K562 (cell line): ENCODE measurements at regions not wholly inside any gene's neighbourhood (a gene's known extent, or its start where the extent isn't known, plus 50 kb on each side); places are given as distances from the start of the nearest gene placed in this dataset.

Experiments
- ATAC-seq: fragments of 200-7000 bp; cut with Tn5 transposase; 3 replicates; pipeline ENCODE4 v1.9.1; 2020; ENCODE audit warnings: moderate library complexity
- BruUV-seq: library from RNA; stranded (reverse); fragments of 400-500 nt; replicated peaks from 2 replicates; lab custom pipeline; 2021; lab: Mats Ljungman, UMichigan
- CTCF ChIA-PET: fragments of 300-600 bp; formaldehyde crosslinking; extraction: SDS; loops from one replicate; lab custom pipeline; 2021; ENCODE audit warnings: low intra/inter-chr PET ratio; lab: Yijun Ruan, JAX
- POLR2A ChIA-PET: fragments of 300-600, 350-650 bp; sonication (Branson Sonifier 250); formaldehyde crosslinking; extraction: SDS; loops from one replicate; lab custom pipeline; 2021; ENCODE audit warnings: antibody characterized with exemption, inconsistent platforms; lab: Yijun Ruan, JAX
- DNase-seq, 4 experiments: peaks; one replicate each; pipeline versions ENCODE4 v3.0.0 to v3.0.0-alpha.2; 2011 to 2018; ENCODE audit warnings: low spot score in 3 of 4, mixed read lengths in 3 of 4; ENCODE audit errors: extremely low read depth in 1 of 4
- FAIRE-seq: peaks from 2 replicates; lab custom pipeline; 2011; peaks lifted over from hg19 to GRCh38; lab: Jason Lieb, UNC
- H2AFZ ChIP-seq: 2 replicates; pipeline ENCODE4 v1.6.0; 2011; ENCODE audit warnings: low read depth, low read length, control low read depth, inconsistent platforms
- H3K27ac ChIP-seq: fragments of 200-600 bp; 3 replicates; pipeline ENCODE4 v1.8.0; 2011; ENCODE audit warnings: low read depth, mild to moderate bottlenecking, control low read depth, inconsistent platforms, low read length, moderate library complexity, mixed read lengths; ENCODE audit errors: extremely low read depth
- H3K27me3 ChIP-seq, 2 experiments: fragments of 300-600 bp in 1 of 2; 2 replicates in 1 of 2; 3 replicates in 1 of 2; pipeline versions ENCODE4 v1.6.0 to v1.8.0; 2011; ENCODE audit warnings: inconsistent platforms in 2 of 2, low read length in 2 of 2, mild to moderate bottlenecking in 1 of 2, mixed read lengths in 1 of 2, moderate library complexity in 1 of 2; ENCODE audit not compliant: control insufficient read depth in 2 of 2, insufficient read depth in 2 of 2
- H3K36me3 ChIP-seq: fragments of 300-600 bp; 3 replicates; pipeline ENCODE4 v1.8.0; 2011; ENCODE audit warnings: mild to moderate bottlenecking, low read length, inconsistent platforms; ENCODE audit not compliant: control insufficient read depth, insufficient read depth
- H3K4me1 ChIP-seq, 2 experiments: fragments of 200-600 bp in 1 of 2; replicated peaks in 1 of 2; 2 replicates in 1 of 2; 3 replicates in 1 of 2; pipeline versions ENCODE4 v1.5.1 to v1.8.0; 2011; ENCODE audit warnings: inconsistent platforms in 2 of 2, low read length in 2 of 2, mild to moderate bottlenecking in 1 of 2, mixed read lengths in 1 of 2, moderate library complexity in 1 of 2; ENCODE audit not compliant: control insufficient read depth in 2 of 2, insufficient read depth in 2 of 2
- H3K4me2 ChIP-seq: 2 replicates; pipeline ENCODE4 v1.6.1; 2011; ENCODE audit warnings: low read length, control low read depth, inconsistent platforms, mixed read lengths; ENCODE audit not compliant: insufficient read depth
- H3K4me3 ChIP-seq: fragments of 200-600 bp; sonication (generic), shearing (Covaris generic); 2 replicates; pipeline ENCODE4 v1.5.1; 2016; ENCODE audit warnings: control low read depth, inconsistent platforms
- H3K79me2 ChIP-seq: fragments of 200-600 bp; 3 replicates; pipeline ENCODE4 v1.8.0; 2011; ENCODE audit warnings: low read length, inconsistent platforms; ENCODE audit not compliant: control insufficient read depth, insufficient read depth
- H3K9ac ChIP-seq, 2 experiments: 2 replicates each; pipeline versions ENCODE4 v1.6.0 to v1.6.1; 2011; ENCODE audit warnings: low read depth in 2 of 2, low read length in 2 of 2, control low read depth in 1 of 2, inconsistent platforms in 1 of 2, mild to moderate bottlenecking in 1 of 2, mixed read lengths in 1 of 2; ENCODE audit not compliant: insufficient read depth in 1 of 2
- H3K9me1 ChIP-seq: one replicate; pipeline ENCODE4 v1.6.0; 2011; ENCODE audit warnings: inconsistent platforms, mild to moderate bottlenecking, low read length, moderate library complexity; ENCODE audit not compliant: control insufficient read depth, insufficient read depth
- H3K9me3 ChIP-seq: replicated peaks from 2 replicates; pipeline ENCODE4 v1.5.1; 2011; ENCODE audit warnings: low read depth, low read length, inconsistent platforms; ENCODE audit not compliant: control insufficient read depth, insufficient read depth
- H4K20me1 ChIP-seq: replicated peaks from 2 replicates; pipeline ENCODE4 v1.6.1; 2011; ENCODE audit warnings: low read length, inconsistent platforms, mixed read lengths; ENCODE audit not compliant: control insufficient read depth, insufficient read depth
- FOSL1 ChIP-seq: fragments of 200-800 bp; sonication (Bioruptor generic); conservative IDR thresholded peaks from 2 replicates; pipeline ENCODE4 v1.6.1; 2016; ENCODE audit warnings: missing genetic modification characterization, missing compliant biosample characterization
- PTBP1 ChIP-seq: fragments of 200-400 bp; formaldehyde crosslinking; IDR thresholded peaks from 2 replicates; pipeline ENCODE4 v1.6.1; 2017; ENCODE audit warnings: low read depth, low read length
- WGBS: fragments of 100-300 bp; shearing (Covaris generic); methylation state at CpG from one replicate; pipeline ENCODE4 v1.1.6; 2016; ENCODE audit warnings: low coverage, mixed read lengths; ENCODE audit not compliant: insufficient coverage; ENCODE audit errors: missing lambda C conversion rate; 5-methylcytosine and 5-hydroxymethylcytosine counted together
- in situ Hi-C: fragments of 300-500 bp; cut with MboI; formaldehyde crosslinking; loops from 4 replicates; pipeline ENCODE4 v1.15.0; 2018; ENCODE audit warnings: inconsistent platforms, mixed read lengths
- intact Hi-C: fragments of 100-400 bp; cut with micrococcal nuclease; formaldehyde crosslinking; loops from 2 replicates; pipeline ENCODE4 v1.14.2; 2022
- TF ChIP-seq, protein P1 (sequence below), 2 experiments: fragments of 450-650 bp in 1 of 2; sonication (generic) in 1 of 2; formaldehyde crosslinking in 1 of 2; IDR thresholded peaks in 1 of 2; conservative IDR thresholded peaks in 1 of 2; 2 replicates each; pipeline versions ENCODE4 v1.6.1 to v1.8.1; 2016 to 2023; ENCODE audit warnings: mild to moderate bottlenecking in 2 of 2, moderate library complexity in 2 of 2, inconsistent platforms in 1 of 2, missing genetic modification reagents in 1 of 2

- no peaks in the 10 kb centered on the region for H3K36me3 ChIP-seq
- no peaks in the 10 kb centered on the region for H3K9me1 ChIP-seq
- no peaks in the 10 kb centered on the region for H3K79me2 ChIP-seq
- H3K9ac ChIP-seq: no peak overlapping the region
- in situ Hi-C loops (loop anchor here (10.0 kb wide), 1 partner anchor 1304 kb away; no protein-coding TSS in a partner anchor), intact Hi-C loops (loop anchor here (5.0 to 10.0 kb wide), 2 partner anchors 328 to 1424 kb away; no protein-coding TSS in a partner anchor)
- no peak overlapping the region for H3K27ac ChIP-seq
- no peaks in the 10 kb centered on the region for H3K27me3 ChIP-seq
- peaks cover 10 to 17% of the 10 kb centered on the region in 2 experiments; a peak in 4 of 5 replicates for H3K4me1 ChIP-seq
- no TSS peak for BruUV-seq
- FAIRE-seq: no peak
- ATAC-seq: no peak
- no peak for TF ChIP-seq PTBP1
- TF ChIP-seq, protein P1, sequence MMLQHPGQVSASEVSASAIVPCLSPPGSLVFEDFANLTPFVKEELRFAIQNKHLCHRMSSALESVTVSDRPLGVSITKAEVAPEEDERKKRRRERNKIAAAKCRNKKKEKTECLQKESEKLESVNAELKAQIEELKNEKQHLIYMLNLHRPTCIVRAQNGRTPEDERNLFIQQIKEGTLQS (IDR thresholded peaks at IDR 0.05): peak; percentile 22; the same call in 1 of the 2 replicates
- TF ChIP-seq, protein P1 (CRISPR knock-in tag; conservative IDR thresholded peaks at IDR 0.05): no peak
- 0 out of 2 replicates have a peak, but pooled peaks have one; percentile 37 for TF ChIP-seq FOSL1
- H4K20me1 ChIP-seq: no peaks in the 10 kb centered on the region
- H3K4me2 ChIP-seq: no peak overlapping the region
- no peak for DNase-seq
- WGBS: 10% methylated on average over 2 of the region's 2 CpGs
- no peak overlapping the region for H3K4me3 ChIP-seq
- ChIA-PET CTCF (interaction anchor here (0.7 kb wide), 1 partner anchor 208 kb away, joined by 5 read pairs; no protein-coding TSS in a partner anchor), POLR2A (interaction anchor here (0.7 to 1.0 kb wide), 2 partner anchors 86 to 613 kb away, joined by 3 read pairs; no protein-coding TSS in a partner anchor)
- H2AFZ ChIP-seq: no peak overlapping the region
- H3K9me3 ChIP-seq: no peaks in the 10 kb centered on the region
Observed at GRCh38 chr1:55280731-55281130, 65.6 kb upstream of the USP24 start.
